Testis (tissue), 2 donors: ENCODE measurements at regions not wholly inside any gene's neighbourhood (a gene's known extent, or its start where the extent isn't known, plus 50 kb on each side); places are given as distances from the start of the nearest gene placed in this dataset.

Experiments
- POLR2A ChIP-seq: fragments of 450-650 bp; IDR thresholded peaks from one replicate; pipeline ENCODE4 v1.6.1; 2017; ENCODE audit warnings: antibody characterized with exemption, mild to moderate bottlenecking, moderate library complexity
- TF ChIP-seq, protein P1 (sequence below), 3 experiments: fragments of 450-650 bp in 2 of 3; fragments of 200-600 bp in 1 of 3; sonication (generic) in 1 of 3; IDR thresholded peaks; one replicate each; pipeline ENCODE4 v1.5.1; 2016 to 2019; ENCODE audit warnings: antibody characterized with exemption in 3 of 3, mild to moderate bottlenecking in 2 of 3, moderate library complexity in 1 of 3

GRCh38 chr12:45623221-45623620, 106.3 kb upstream of the ARID2 start:
- TF ChIP-seq, protein P1, sequence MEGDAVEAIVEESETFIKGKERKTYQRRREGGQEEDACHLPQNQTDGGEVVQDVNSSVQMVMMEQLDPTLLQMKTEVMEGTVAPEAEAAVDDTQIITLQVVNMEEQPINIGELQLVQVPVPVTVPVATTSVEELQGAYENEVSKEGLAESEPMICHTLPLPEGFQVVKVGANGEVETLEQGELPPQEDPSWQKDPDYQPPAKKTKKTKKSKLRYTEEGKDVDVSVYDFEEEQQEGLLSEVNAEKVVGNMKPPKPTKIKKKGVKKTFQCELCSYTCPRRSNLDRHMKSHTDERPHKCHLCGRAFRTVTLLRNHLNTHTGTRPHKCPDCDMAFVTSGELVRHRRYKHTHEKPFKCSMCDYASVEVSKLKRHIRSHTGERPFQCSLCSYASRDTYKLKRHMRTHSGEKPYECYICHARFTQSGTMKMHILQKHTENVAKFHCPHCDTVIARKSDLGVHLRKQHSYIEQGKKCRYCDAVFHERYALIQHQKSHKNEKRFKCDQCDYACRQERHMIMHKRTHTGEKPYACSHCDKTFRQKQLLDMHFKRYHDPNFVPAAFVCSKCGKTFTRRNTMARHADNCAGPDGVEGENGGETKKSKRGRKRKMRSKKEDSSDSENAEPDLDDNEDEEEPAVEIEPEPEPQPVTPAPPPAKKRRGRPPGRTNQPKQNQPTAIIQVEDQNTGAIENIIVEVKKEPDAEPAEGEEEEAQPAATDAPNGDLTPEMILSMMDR (IDR thresholded peaks at IDR 0.05), result no peak
- TF ChIP-seq POLR2A, result no peak
